ENCODE measurements at regions not wholly inside any gene's neighbourhood (a gene's known extent, or its start where the extent isn't known, plus 50 kb on each side); places are given as distances from the start of the nearest gene placed in this dataset.

DNA sequence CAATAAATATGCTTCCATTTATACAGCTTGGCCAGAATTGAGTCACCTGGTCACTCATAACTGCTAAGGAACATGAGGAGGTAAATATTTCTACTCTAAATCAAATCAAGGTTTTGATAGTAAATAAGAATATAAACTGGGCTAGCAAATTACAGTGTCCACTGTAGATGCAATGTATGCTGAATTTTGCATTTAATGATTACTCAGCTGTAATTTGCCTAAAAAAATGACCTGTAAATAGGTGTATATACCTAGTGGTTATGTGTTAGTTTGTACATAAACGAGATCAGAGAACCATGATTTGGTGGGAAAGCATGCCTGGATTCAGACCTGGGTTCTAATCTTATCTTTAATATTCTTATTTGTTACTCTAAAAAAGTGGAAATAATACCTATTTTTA lies 76.6 kb upstream of the CNTN1 start:
- DNase-seq (no peak), ATAC-seq (no peak), FAIRE-seq (no peak)
- WGBS, 2 donors = 40 to 47% methylated on average over 1 of the region's 1 CpG
- intact Hi-C loops (cut with DNase I) = no loop called here
- Histone ChIP-seq H3K4me1 (no peaks in the 10 kb centered on the region), H3K27ac (no peak overlapping the region), H3K36me3 (no peaks in the 10 kb centered on the region), H3K4me3 (no peak overlapping the region), H3K27me3 (no peaks in the 10 kb centered on the region), H3K9me3 (no peaks in the 10 kb centered on the region)
- TF ChIP-seq, protein P1, sequence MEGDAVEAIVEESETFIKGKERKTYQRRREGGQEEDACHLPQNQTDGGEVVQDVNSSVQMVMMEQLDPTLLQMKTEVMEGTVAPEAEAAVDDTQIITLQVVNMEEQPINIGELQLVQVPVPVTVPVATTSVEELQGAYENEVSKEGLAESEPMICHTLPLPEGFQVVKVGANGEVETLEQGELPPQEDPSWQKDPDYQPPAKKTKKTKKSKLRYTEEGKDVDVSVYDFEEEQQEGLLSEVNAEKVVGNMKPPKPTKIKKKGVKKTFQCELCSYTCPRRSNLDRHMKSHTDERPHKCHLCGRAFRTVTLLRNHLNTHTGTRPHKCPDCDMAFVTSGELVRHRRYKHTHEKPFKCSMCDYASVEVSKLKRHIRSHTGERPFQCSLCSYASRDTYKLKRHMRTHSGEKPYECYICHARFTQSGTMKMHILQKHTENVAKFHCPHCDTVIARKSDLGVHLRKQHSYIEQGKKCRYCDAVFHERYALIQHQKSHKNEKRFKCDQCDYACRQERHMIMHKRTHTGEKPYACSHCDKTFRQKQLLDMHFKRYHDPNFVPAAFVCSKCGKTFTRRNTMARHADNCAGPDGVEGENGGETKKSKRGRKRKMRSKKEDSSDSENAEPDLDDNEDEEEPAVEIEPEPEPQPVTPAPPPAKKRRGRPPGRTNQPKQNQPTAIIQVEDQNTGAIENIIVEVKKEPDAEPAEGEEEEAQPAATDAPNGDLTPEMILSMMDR (IDR thresholded peaks at IDR 0.05) = no peak

DNA sequence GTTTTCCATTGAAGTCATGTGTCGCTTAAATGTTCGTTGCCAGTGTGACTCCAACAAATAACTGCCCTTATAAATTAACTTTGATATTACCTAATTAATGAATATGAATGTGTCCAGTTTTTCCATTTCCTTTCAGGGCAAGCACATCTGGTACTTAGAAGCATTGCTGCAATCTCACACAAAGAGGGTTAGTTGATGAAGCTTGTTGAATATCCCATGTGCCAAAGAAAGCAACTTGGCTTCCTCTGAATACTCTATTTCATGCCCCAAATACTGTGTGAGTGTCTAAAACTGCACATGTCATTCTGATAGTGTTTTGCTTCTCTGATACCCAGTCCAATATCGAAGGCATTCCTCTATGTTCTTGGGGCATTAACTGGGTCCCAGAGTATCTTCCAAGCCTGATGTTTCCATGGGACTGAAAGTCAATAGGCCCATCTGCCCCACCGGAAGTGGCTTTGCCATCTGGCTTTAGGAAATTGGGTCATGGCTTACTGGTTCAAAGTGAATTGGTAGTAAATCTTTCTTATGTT lies 75.8 kb upstream of the CNTN1 start:
- Histone ChIP-seq H3K4me1 (no peaks in the 10 kb centered on the region), H3K27me3 (no peaks in the 10 kb centered on the region), H3K36me3 (no peaks in the 10 kb centered on the region), H3K9me3 (no peaks in the 10 kb centered on the region), H3K27ac (no peak overlapping the region), H3K4me3 (no peak overlapping the region)
- TF ChIP-seq, protein P1 (IDR thresholded peaks at IDR 0.05) = no peak
- no peak for DNase-seq
- no peak for FAIRE-seq
- intact Hi-C loops (cut with DNase I) = no loop called here
- ATAC-seq = no peak
- WGBS, 2 donors = 72 to 76% methylated on average over 4 of the region's 4 CpGs

DNA sequence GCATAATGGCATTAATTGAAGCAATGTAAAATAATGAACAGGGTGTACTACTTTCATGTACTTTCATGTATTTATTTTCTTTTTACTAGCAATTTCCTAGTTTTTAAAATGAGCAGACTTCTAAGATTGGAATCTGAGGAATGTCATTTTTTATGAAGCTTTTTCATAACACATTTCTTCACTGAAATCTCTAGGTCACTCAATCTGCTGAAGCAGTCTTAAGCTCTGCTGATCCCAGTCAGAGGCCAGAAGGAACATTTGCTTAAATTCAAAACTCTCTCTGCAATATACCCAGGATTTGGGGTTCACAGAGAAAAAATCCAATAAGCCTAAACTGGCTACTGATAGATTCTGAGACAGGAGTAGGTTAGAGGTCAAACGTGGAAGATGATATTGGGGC lies 73.6 kb upstream of the CNTN1 start:
- Histone ChIP-seq H3K27ac (no peak overlapping the region), H3K9me3 (no peaks in the 10 kb centered on the region), H3K36me3 (no peaks in the 10 kb centered on the region), H3K4me1 (no peaks in the 10 kb centered on the region), H3K27me3 (no peaks in the 10 kb centered on the region), H3K4me3 (no peak overlapping the region)
- DNase-seq (no peak), FAIRE-seq (no peak), ATAC-seq (no peak)
- intact Hi-C loops (cut with DNase I) = no loop called here
- WGBS, 2 donors = 61 to 62% methylated on average over 1 of the region's 1 CpG
- TF ChIP-seq, protein P1 (IDR thresholded peaks at IDR 0.05) = no peak

DNA sequence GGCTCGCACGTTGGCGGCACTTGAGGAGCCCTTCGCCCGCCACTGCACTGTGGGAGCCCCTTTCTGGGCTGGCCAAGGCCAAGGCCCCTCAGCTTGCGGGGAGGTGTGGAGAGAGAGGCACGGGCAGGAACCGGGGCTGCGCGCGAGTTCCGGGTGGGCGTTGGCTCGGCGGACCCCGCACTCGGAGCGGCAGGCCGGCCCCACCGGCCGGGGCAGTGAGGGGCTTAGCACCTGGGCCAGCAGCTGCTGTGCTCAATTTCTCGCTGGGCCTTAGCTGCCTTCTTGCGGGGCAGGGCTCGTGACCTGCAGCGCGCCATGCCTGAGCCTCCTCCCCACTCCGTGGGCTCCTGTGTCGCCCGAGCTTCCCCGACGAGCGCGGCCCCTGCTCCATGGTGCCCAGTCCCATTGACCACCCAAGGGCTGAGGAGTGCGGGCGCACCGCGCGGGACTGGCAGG lies 71.6 kb upstream of the CNTN1 start:
- H3K36me3 ChIP-seq = no peaks in the 10 kb centered on the region
- 94 to 97% methylated on average over 21 to 38 of the region's 38 CpGs for WGBS, 2 donors
- no peaks in the 10 kb centered on the region for H3K27me3 ChIP-seq
- DNase-seq (peak in 3 of 6 donors; percentile 18 to 60 (median 52)), ATAC-seq (no peak), FAIRE-seq (no peak)
- intact Hi-C loops (cut with DNase I) = loop anchor here in 1 of 3 donors (5.0 kb wide), 1 partner anchor 302 kb away; no protein-coding TSS in a partner anchor
- H3K27ac ChIP-seq = no peak overlapping the region
- H3K9me3 ChIP-seq = no peaks in the 10 kb centered on the region
- TF ChIP-seq, protein P1 (IDR thresholded peaks at IDR 0.05) = no peak
- no peak overlapping the region for H3K4me3 ChIP-seq
- H3K4me1 ChIP-seq = no peaks in the 10 kb centered on the region

DNA sequence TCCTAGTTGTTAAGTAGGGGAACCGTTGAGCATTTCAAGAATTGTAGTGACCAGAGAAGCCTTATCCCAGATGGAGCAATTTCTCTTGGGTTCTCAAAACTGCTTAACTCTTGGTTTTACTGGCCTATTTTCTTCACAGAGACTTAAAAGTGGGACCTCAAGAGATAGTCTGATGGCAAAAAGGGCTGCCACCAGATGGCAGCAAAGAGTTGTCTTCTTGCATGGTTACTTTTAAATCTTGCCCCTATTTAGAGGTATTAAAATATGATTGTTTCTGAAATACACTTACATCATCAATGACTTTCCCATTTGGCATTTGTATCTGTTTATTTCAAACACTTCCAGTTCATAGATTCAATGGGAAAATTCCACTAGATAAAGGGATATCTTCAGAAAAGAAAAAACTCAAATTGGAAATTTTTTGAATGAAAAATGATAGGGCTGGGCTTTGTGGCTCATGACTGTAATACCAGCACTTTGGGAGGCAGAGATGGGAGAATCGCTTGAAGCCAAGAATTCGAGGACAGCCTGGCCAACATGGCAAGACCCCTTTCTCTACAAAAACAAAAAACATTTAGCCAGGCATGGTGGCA lies 69.9 kb upstream of the CNTN1 start:
- no peaks in the 10 kb centered on the region for H3K9me3 ChIP-seq
- TF ChIP-seq, protein P1 (IDR thresholded peaks at IDR 0.05) = peak; percentile 51 to 74 (median 63)
- intact Hi-C loops (cut with DNase I) = loop anchor here in 1 of 3 donors (5.0 kb wide), 1 partner anchor 300 kb away; no protein-coding TSS in a partner anchor
- DNase-seq (peak in 4 of 6 donors; percentile 6 to 73 (median 49)), FAIRE-seq (no peak), ATAC-seq (peak in 3 of 4 donors; percentile 47 to 56 (median 54))
- WGBS, 2 donors = 25 to 27% methylated on average over 3 of the region's 3 CpGs
- H3K36me3 ChIP-seq = no peaks in the 10 kb centered on the region
- no peaks in the 10 kb centered on the region for H3K27me3 ChIP-seq
- H3K4me1 ChIP-seq = no peaks in the 10 kb centered on the region
- H3K27ac ChIP-seq = no peak overlapping the region
- H3K4me3 ChIP-seq = no peak overlapping the region

All from pancreas (tissue), 10 donors.